Activated CD4-positive, alpha-beta T cell treated with anti-CD3 and anti-CD28 coated beads, Interleukin-2, amount 10 ng/mL, durations not matched to agents 7 days and 5 days (primary cell): ENCODE measurements at regions not wholly inside any gene's neighbourhood (a gene's known extent, or its start where the extent isn't known, plus 50 kb on each side); places are given as distances from the start of the nearest gene placed in this dataset.

Source experiments
- CTCF ChIA-PET: fragments of 350-600 bp; sonication (Branson Sonifier 250); formaldehyde crosslinking; loops from one replicate; lab custom pipeline; 2021; ENCODE audit warnings: antibody characterized with exemption; lab: Charles Lee
- POLR2A ChIA-PET: fragments of 350-600 bp; sonication (Branson Sonifier 250); formaldehyde crosslinking; loops from one replicate; lab custom pipeline; 2021; ENCODE audit warnings: antibody characterized with exemption; lab: Charles Lee
- DNase-seq: peaks from one replicate; pipeline ENCODE4 v3.0.0-alpha.2; 2020
- H3K27ac Mint-ChIP-seq: one replicate; pipeline ENCODE4 v1.8.0; 2021; ENCODE audit warnings: mild to moderate bottlenecking, moderate library complexity, mixed read lengths
- H3K27me3 Mint-ChIP-seq: one replicate; pipeline ENCODE4 v1.8.0; 2021; ENCODE audit warnings: mixed read lengths
- H3K36me3 Mint-ChIP-seq: one replicate; pipeline ENCODE4 v1.8.0; 2021; ENCODE audit warnings: low read depth, mixed read lengths
- H3K4me1 Mint-ChIP-seq: one replicate; pipeline ENCODE4 v1.8.0; 2021; ENCODE audit warnings: mixed read lengths
- H3K4me3 Mint-ChIP-seq: one replicate; pipeline ENCODE4 v1.8.0; 2021; ENCODE audit warnings: mild to moderate bottlenecking, moderate library complexity, mixed read lengths
- H3K9me3 Mint-ChIP-seq: one replicate; pipeline ENCODE4 v1.8.0; 2021; ENCODE audit warnings: mixed read lengths

DNA sequence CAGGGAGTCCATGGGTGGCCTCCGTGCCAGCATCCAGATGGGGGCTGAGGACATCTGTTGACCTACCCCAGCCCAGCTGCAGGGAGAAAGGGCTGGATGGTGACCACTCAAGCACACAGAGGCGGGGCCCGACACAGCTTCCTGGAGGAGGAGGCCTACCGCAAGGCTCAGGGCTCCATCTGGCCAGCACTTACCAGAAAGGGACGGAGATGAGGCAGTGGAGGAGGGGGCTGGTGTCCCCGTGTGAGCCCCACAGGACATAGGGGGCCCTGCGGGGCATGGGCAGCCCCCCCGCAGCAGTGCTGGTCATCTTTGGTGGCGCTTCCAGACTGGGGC is 147.5 kb upstream of the CIBAR2 start:
- CTCF ChIA-PET = no interaction called here
- no peaks in the 10 kb centered on the region for H3K4me1 Mint-ChIP-seq
- H3K27me3 Mint-ChIP-seq = peaks cover 14% of the 10 kb centered on the region
- POLR2A ChIA-PET = no interaction called here
- H3K9me3 Mint-ChIP-seq = no peaks in the 10 kb centered on the region
- no peaks in the 10 kb centered on the region for H3K36me3 Mint-ChIP-seq
- no peak overlapping the region for H3K27ac Mint-ChIP-seq
- H3K4me3 Mint-ChIP-seq = no peak overlapping the region
- DNase-seq = no peak

DNA sequence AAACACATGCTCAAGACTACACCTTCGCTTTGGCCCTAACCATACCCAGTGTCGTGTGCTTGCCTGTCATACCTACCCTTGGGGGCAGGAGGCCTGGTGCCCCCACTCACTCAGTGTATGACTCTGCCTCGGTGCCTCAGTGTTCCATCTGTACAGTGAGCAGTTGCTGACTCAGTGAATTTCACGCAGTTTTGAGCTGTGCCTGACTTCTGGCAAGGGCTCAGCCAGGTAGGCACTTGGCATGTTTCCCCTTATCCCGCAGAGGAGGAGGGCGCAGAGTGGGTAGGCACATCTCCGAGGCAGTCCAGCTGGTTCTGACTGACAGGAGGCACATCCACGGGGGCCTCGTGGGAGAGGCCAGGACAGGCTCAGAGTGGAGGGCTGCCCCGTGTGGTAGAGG is 148.9 kb upstream of the CIBAR2 start:
- no peak for DNase-seq
- no peak overlapping the region for H3K4me3 Mint-ChIP-seq
- H3K36me3 Mint-ChIP-seq = no peaks in the 10 kb centered on the region
- no peaks in the 10 kb centered on the region for H3K9me3 Mint-ChIP-seq
- POLR2A ChIA-PET = no interaction called here
- CTCF ChIA-PET = no interaction called here
- H3K27me3 Mint-ChIP-seq = peaks cover 14% of the 10 kb centered on the region
- no peaks in the 10 kb centered on the region for H3K4me1 Mint-ChIP-seq
- no peak overlapping the region for H3K27ac Mint-ChIP-seq

DNA sequence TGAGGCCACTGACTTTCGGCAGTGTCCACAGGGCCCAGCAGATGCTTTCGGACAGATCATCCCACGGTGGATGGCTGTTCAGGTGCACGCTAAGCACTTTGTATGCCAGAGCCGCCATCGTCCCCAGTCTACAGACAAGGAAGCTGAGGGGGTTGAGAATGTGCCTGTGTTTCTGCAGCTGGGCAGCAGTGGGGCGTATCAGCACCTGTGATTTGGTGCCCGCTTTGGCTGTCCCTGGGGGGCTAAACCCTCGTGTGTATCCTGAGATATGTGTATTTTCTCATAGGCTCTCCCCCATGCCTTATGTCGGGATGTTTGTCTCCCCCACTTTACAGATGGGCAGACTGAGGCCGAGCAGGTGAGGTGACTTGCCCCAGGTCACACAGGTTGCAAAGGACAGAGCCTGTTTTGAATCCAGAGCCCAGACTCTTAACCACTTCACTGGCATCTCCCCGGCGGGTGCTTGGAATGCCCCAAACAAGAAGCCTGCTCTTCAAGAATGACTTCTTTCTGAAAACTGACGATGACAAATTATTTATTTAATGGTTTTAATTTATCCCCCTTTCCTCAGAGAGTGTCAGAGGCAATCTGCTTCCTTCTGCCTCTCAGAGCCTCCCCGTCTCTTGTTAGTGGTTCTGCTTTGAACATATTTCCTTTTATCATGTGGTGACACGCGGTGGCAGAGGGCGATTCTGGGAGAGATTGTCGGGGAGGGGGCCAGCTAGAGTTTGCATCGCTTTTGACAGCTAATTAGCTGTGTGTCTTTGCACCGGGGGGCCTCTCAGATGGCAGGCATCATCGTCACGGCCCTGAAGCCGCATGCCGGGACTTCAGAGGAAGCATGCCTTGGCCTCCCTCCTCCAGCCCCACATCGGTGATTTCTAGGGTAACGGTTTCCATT is 149.6 kb upstream of the CIBAR2 start:
- no peak for DNase-seq
- Mint-ChIP-seq H3K4me3 (no peak overlapping the region), H3K27ac (no peak overlapping the region)

DNA sequence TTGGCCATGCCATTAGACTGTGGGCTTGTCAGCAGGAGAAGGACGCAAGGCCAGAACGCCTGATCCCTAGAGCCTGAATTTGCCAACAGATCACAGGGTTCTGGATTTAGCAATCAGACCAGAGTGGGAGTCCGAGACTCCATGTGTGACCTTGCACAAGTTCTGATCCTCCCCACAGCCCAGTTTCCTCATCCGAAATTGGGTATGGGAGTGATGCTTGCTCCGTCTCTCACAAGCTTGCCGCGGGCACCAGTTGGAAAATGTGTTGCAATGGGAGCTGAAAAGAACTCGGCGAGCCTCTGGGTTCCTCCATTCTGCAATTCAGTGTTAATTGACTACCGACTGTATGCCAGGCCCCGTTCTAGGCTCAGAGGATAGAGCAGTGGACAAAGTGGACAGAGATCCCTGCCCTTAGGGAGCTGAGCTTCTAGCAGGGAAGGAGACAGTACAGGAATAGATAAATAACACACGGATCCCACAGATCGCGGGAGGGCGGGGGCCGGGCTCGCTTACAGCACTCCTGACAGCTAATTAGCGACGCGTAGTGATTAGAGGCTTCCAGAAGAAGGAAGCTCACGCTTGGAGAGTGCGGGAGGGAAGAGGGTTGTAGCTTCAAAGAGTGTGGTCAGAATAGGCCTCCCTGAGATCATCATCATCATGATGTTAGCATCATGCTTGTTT is 150.4 kb upstream of the CIBAR2 start:
- H3K36me3 Mint-ChIP-seq = no peaks in the 10 kb centered on the region
- H3K9me3 Mint-ChIP-seq = no peaks in the 10 kb centered on the region
- ChIA-PET CTCF (interaction anchor here (0.6 to 1.0 kb wide), 2 partner anchors 9 to 49 kb away, joined by 3 read pairs; no protein-coding TSS in a partner anchor), POLR2A (no interaction called here)
- H3K4me1 Mint-ChIP-seq = no peaks in the 10 kb centered on the region
- H3K4me3 Mint-ChIP-seq = no peak overlapping the region
- no peak overlapping the region for H3K27ac Mint-ChIP-seq
- peaks cover 14% of the 10 kb centered on the region for H3K27me3 Mint-ChIP-seq
- DNase-seq = no peak

More for the DNA sequence above, 149.6 kb upstream of the CIBAR2 start:
- POLR2A ChIA-PET = no interaction called here
- Mint-ChIP-seq H3K9me3 (no peaks in the 10 kb centered on the region), H3K27me3 (peaks cover 14% of the 10 kb centered on the region), H3K36me3 (no peaks in the 10 kb centered on the region), H3K4me1 (no peaks in the 10 kb centered on the region)
- CTCF ChIA-PET = no interaction called here

DNA sequence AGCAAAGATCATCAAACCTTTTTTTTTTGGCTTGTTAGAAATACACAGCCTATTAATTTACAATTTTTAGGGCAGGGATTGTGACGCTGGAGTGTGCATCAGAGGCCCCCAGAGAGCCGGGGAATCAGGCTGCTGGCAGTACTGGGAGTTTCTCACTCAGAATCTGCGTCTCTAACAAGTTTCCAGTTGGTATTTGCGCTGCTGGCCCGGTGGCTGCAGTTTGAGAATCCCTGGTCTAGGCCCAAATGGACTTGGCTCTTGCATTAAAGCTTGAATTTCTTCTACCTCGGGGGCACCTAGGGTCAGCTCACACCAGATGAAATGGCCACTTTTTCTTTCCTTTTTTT is 150.9 kb upstream of the CIBAR2 start:
- Mint-ChIP-seq H3K36me3 (no peaks in the 10 kb centered on the region), H3K9me3 (no peaks in the 10 kb centered on the region), H3K27me3 (peaks cover 14% of the 10 kb centered on the region), H3K4me1 (no peaks in the 10 kb centered on the region), H3K27ac (no peak overlapping the region), H3K4me3 (no peak overlapping the region)
- ChIA-PET CTCF (interaction anchor here (0.6 to 1.0 kb wide), 2 partner anchors 10 to 48 kb away, joined by 3 read pairs; no protein-coding TSS in a partner anchor), POLR2A (no interaction called here)
- no peak for DNase-seq

DNA sequence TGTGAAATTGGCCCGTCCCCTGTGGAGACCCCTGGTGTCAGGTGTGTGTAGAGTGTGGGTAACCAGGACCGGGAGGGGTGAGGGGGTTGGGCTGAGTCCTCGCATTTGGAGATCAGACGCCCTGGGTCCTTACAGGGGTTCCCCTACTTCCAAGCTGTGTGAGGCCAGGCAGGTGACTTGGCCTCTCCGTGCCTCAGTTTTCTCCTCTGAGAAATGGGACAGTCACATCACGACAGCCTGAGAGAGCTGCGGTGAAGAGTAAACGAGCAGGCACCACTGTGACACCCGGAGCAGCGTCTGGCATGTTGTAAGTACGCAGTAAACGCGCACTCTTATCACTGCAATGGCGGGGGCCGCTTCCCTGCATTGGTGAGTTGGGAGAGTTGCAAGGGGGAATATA is 152.5 kb upstream of the CIBAR2 start:
- POLR2A ChIA-PET = no interaction called here

DNA sequence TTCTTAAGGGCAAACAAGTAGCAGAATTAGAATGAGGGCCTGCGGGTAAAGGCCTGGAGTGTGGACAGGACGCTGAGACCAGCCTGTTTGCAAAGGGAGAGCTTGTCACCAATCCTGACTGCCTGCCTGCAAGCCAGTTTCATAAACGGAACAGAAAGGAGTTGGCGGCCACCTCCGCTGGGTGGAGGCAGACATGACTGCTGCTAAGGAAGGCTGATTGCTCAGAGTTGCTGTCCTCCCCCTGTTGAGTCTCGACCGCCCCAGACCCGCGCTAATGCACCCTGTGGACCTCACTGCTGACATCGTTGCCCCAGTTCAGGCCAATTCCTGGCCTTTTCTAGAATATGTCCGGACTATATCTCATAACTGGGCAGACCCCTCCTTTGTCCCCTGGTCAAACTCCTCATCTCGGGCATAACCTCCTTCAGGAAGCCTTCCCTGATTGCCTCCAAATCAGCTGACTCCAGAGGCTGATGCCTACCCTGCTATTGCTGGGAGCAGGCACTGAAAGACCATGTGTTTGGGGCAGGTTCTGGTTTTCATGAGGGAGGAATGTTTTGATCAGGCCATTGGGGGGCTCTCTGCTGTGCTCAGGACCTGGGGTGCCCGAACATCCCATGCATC is 153.0 kb upstream of the CIBAR2 start:
- H3K27ac Mint-ChIP-seq = no peak overlapping the region
- POLR2A ChIA-PET = no interaction called here
- H3K36me3 Mint-ChIP-seq = no peaks in the 10 kb centered on the region
- no peak overlapping the region for H3K4me3 Mint-ChIP-seq
- H3K4me1 Mint-ChIP-seq = no peaks in the 10 kb centered on the region
- no peak for DNase-seq
- CTCF ChIA-PET = interaction anchor here (1.1 kb wide), 1 partner anchor 467 kb away, joined by 3 read pairs; no protein-coding TSS in a partner anchor
- peaks cover 14% of the 10 kb centered on the region for H3K27me3 Mint-ChIP-seq
- H3K9me3 Mint-ChIP-seq = no peaks in the 10 kb centered on the region

More for the DNA sequence above, 152.5 kb upstream of the CIBAR2 start:
- H3K36me3 Mint-ChIP-seq = no peaks in the 10 kb centered on the region
- no peak overlapping the region for H3K27ac Mint-ChIP-seq
- CTCF ChIA-PET = interaction anchor here (0.9 to 1.1 kb wide), 2 partner anchors 11 to 467 kb away, joined by 3 read pairs; no protein-coding TSS in a partner anchor
- H3K4me1 Mint-ChIP-seq = no peaks in the 10 kb centered on the region
- H3K9me3 Mint-ChIP-seq = no peaks in the 10 kb centered on the region
- peaks cover 14% of the 10 kb centered on the region for H3K27me3 Mint-ChIP-seq
- no peak overlapping the region for H3K4me3 Mint-ChIP-seq
- DNase-seq = no peak

DNA sequence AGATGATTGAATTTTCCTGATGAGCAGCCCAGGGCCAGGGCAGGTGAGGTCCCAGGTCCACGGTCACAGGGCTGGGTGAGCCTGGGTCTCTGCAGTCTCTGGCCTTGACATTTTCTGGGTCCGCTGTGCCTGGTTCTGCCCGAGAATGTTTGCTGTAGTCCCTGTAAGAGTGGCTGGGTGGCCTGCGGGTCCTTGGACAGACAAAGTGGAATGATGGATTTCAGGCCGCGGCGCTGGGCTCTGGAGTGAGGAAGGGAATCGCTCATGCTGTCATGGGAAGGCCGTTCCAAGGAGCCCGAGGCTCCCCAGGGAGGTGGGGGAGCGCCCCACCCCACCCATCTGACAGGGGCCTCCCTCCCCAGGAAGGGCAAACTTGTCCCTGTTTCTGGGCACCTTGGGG is 153.5 kb upstream of the CIBAR2 start:
- POLR2A ChIA-PET = no interaction called here
- no peaks in the 10 kb centered on the region for H3K9me3 Mint-ChIP-seq
- H3K4me1 Mint-ChIP-seq = no peaks in the 10 kb centered on the region
- no peak overlapping the region for H3K4me3 Mint-ChIP-seq
- H3K27ac Mint-ChIP-seq = no peak overlapping the region
- H3K36me3 Mint-ChIP-seq = no peaks in the 10 kb centered on the region
- peaks cover 14% of the 10 kb centered on the region for H3K27me3 Mint-ChIP-seq
- no peak for DNase-seq
- CTCF ChIA-PET = interaction anchor here (1.1 kb wide), 1 partner anchor 612 kb away, joined by 3 read pairs; no protein-coding TSS in a partner anchor

DNA sequence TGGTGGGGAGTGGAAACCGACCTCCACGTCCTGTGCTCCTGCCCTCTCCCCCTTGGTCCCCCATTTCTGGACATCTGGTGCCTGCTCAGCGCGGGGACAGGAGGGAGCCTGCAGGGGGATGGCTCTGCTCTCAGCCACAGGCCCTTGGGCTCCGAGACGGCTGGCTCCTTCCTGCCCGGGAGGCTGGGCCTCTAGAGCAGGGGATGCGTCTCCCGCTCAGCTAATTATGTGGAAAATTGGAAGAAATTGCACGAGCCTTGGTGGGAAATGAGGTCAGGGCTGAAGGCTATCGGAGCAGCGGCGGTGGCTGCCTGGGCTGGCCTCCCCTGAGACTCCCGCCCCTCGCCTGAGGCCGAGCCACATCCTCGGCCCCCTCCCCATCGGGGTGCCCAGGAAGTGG is 154.6 kb upstream of the CIBAR2 start:
- Mint-ChIP-seq H3K9me3 (no peaks in the 10 kb centered on the region), H3K4me3 (no peak overlapping the region), H3K27me3 (peaks cover 12% of the 10 kb centered on the region), H3K36me3 (no peaks in the 10 kb centered on the region), H3K27ac (no peak overlapping the region), H3K4me1 (no peaks in the 10 kb centered on the region)
- ChIA-PET POLR2A (no interaction called here), CTCF (interaction anchor here (1.0 to 1.5 kb wide), 3 partner anchors 14 to 613 kb away, joined by 3 to 5 read pairs (median 3); no protein-coding TSS in a partner anchor)
- DNase-seq = no peak

DNA sequence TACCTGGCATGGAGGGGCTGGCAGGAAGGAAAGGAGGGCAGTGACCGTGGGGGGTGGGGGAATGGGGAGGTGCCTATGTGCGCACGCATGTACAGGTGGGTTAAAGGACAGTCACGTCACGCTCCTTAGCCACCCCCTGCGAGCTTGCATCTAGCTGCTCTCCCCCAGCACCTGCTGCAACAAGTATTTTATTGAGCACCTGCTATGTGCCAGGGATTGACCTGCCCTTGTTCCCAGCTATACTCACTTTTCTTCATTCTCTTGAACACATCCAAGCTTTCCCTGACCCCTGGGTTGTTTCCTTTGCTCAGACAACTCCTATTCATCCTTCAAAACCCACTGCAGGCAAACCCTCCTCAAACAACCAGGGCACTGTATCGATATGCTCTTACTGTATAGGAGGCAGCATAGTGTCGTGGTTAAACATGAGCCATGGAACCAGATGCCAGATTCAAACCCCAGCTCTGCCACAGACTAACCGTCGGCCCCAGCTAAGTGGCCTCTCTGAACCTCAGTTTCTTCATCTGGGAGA is 155.2 kb upstream of the CIBAR2 start:
- no peaks in the 10 kb centered on the region for H3K9me3 Mint-ChIP-seq
- peaks cover 6% of the 10 kb centered on the region for H3K27me3 Mint-ChIP-seq
- CTCF ChIA-PET = interaction anchor here (1.0 to 1.5 kb wide), 3 partner anchors 14 to 161 kb away, joined by 3 to 5 read pairs (median 4); no protein-coding TSS in a partner anchor
- no peak overlapping the region for H3K27ac Mint-ChIP-seq
- no peak overlapping the region for H3K4me3 Mint-ChIP-seq
- POLR2A ChIA-PET = no interaction called here
- no peaks in the 10 kb centered on the region for H3K4me1 Mint-ChIP-seq
- no peaks in the 10 kb centered on the region for H3K36me3 Mint-ChIP-seq
- no peak for DNase-seq

DNA sequence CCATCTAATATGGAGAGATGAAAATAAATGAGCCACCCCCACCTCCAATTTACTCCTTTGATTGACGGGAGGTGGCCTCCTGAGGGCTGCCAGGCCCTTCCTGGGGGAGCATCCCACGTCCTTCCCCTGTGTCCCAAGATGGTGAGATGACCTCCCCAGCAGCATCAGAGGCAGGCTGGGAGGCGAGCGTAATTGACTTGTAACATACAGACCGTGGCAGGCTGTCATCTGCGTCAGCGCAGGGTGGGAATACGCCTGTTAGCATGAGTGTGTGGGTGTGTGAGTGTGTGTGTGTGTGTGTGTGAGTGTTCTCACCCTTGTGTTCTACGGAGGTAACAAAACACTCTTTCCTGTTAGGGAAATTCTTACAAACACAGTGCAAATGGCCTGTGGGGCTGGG is 156.9 kb upstream of the CIBAR2 start:
- no peak for DNase-seq

DNA sequence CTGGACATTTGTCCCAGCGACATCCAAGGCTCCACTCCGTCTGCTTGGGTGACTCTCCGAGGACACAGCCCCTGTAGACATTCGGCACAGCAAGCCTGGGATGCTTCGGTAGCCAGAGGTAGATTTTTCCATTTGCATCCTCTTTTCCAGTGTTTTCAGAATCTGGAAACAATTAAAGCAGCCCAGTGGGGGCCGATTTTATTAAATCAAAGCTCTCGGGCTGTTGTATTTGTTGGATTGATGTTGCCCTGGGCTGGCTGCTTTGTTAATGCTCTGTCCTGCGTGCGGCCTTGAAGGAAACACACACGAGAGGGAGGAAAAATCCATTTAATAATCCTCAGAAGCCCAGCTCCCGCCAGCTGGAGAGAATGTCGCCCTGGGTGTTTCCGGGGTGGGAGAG is 158.1 kb upstream of the CIBAR2 start:
- no peaks in the 10 kb centered on the region for H3K4me1 Mint-ChIP-seq
- no peaks in the 10 kb centered on the region for H3K27me3 Mint-ChIP-seq
- H3K36me3 Mint-ChIP-seq = no peaks in the 10 kb centered on the region
- H3K9me3 Mint-ChIP-seq = no peaks in the 10 kb centered on the region
- no peak overlapping the region for H3K27ac Mint-ChIP-seq
- DNase-seq = no peak
- no peak overlapping the region for H3K4me3 Mint-ChIP-seq
- POLR2A ChIA-PET = no interaction called here
- CTCF ChIA-PET = no interaction called here

More for the DNA sequence above, 156.9 kb upstream of the CIBAR2 start:
- Mint-ChIP-seq H3K36me3 (no peaks in the 10 kb centered on the region), H3K27ac (no peak overlapping the region), H3K27me3 (no peaks in the 10 kb centered on the region), H3K4me1 (no peaks in the 10 kb centered on the region), H3K9me3 (no peaks in the 10 kb centered on the region), H3K4me3 (no peak overlapping the region)
- ChIA-PET POLR2A (no interaction called here), CTCF (no interaction called here)
